ENCODE measurements at regions not wholly inside any gene's neighbourhood (a gene's known extent, or its start where the extent isn't known, plus 50 kb on each side); places are given as distances from the start of the nearest gene placed in this dataset.

- H3K4me3 ChIP-seq (ENCODE audit: control insufficient read depth, low read depth, low read length) = no peak overlapping the region
- peak; percentile 95 for DNase-seq (ENCODE audit: low read depth)
- no peak for TF ChIP-seq CTCF (conservative IDR thresholded peaks at IDR 0.05; ENCODE audit: control insufficient read depth, insufficient read depth, low read depth, low read length)
Observed at GRCh38 chr13:100875392-100876043, 200.9 kb upstream of the TMTC4 start.

GRCh38 chr13:100872761-100873160 lies 198.2 kb upstream of the TMTC4 start:
- DNase-seq (ENCODE audit: low read depth) = peak; percentile 65
- no peak overlapping the region for H3K4me3 ChIP-seq (ENCODE audit: control insufficient read depth, low read depth, low read length)

GRCh38 chr13:100870898-100871297 lies 196.3 kb upstream of the TMTC4 start:
- no peak overlapping the region for H3K4me3 ChIP-seq (ENCODE audit: control insufficient read depth, low read depth, low read length)
- no peak for TF ChIP-seq CTCF (conservative IDR thresholded peaks at IDR 0.05; ENCODE audit: control insufficient read depth, insufficient read depth, low read depth, low read length)
- DNase-seq (ENCODE audit: low read depth) = no peak

More at GRCh38 chr13:100872761-100873160, 198.2 kb upstream of the TMTC4 start:
- TF ChIP-seq CTCF (conservative IDR thresholded peaks at IDR 0.05; ENCODE audit: control insufficient read depth, insufficient read depth, low read depth, low read length) = no peak

DNA sequence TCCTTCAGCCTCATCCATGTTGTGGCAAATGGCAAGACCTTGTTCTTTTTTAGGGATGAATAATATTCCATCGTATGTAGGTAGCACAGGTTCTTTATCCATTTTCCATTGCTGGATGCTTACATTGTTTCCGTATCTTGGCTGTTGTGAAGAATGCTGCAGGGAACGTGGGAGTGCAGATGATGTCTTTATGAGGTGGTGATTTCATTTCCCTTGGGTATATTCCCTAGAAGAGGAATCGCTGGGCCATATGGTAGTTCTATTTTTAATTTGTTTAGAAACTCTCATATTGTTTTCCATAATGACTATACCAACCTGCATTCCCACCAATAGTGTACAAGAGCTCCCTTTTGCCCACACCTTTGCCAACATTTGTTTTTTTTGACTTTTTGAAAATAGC lies 186.3 kb upstream of the TMTC4 start:
- TF ChIP-seq CTCF (conservative IDR thresholded peaks at IDR 0.05; ENCODE audit: control insufficient read depth, insufficient read depth, low read depth, low read length) = no peak
- no peak overlapping the region for H3K4me3 ChIP-seq (ENCODE audit: control insufficient read depth, low read depth, low read length)
- DNase-seq (ENCODE audit: low read depth) = peak; percentile 77

DNA sequence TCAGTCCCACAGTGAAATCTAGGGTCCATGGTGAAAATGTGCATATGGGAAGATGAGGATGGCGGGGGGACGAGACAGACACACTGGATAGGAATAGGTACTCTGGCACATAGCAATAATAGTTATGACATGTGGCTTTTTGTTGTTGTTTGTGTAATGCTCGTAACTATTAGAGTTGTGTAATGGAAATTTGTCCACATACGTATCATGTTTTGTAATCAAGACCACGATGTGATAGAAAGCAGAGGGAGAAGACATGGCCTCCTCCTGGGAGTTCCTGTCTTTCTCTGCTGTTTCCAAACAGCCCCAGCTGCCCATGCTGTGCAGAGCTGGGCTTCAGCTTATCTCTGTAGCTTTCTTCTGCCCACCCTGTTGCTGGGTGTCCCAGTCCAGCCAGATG lies 185.3 kb upstream of the TMTC4 start:
- DNase-seq (ENCODE audit: low read depth) = peak; percentile 32
- no peak overlapping the region for H3K4me3 ChIP-seq (ENCODE audit: control insufficient read depth, low read depth, low read length)
- no peak for TF ChIP-seq CTCF (conservative IDR thresholded peaks at IDR 0.05; ENCODE audit: control insufficient read depth, insufficient read depth, low read depth, low read length)

GRCh38 chr13:100855151-100855550 lies 180.6 kb upstream of the TMTC4 start:
- no peak for TF ChIP-seq CTCF (conservative IDR thresholded peaks at IDR 0.05; ENCODE audit: control insufficient read depth, insufficient read depth, low read depth, low read length)
- DNase-seq (ENCODE audit: low read depth) = no peak
- H3K4me3 ChIP-seq (ENCODE audit: control insufficient read depth, low read depth, low read length) = no peak overlapping the region

DNA sequence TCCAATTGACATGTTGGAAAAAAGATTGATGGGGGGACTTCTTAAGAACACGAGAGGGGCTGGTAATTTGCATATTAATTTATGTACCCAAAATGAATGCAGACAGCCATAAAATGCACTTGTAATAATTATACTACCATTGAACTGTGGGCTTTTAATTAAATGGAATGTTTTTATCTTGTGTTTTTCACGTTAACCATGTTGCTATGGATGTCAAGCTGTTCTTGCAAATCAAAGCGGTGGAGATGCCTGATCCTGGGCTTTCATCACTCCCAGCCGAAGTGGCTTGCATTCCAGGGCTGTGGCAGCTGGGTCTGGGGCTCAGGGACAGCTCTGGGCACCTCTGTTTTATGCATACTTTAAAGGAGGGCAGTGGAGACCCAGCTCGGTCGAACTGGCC lies 179.4 kb upstream of the TMTC4 start:
- no peak for TF ChIP-seq CTCF (conservative IDR thresholded peaks at IDR 0.05; ENCODE audit: control insufficient read depth, insufficient read depth, low read depth, low read length)
- H3K4me3 ChIP-seq (ENCODE audit: control insufficient read depth, low read depth, low read length) = no peak overlapping the region
- no peak for DNase-seq (ENCODE audit: low read depth)

All from fibroblast of mammary gland (primary cell).